Stomach (tissue), 8 donors: ENCODE measurements at regions not wholly inside any gene's neighbourhood (a gene's known extent, or its start where the extent isn't known, plus 50 kb on each side); places are given as distances from the start of the nearest gene placed in this dataset.

Experiments used
- DNase-seq, 2 donors: peaks; one replicate each; pipeline versions ENCODE4 v3.0.0 to v3.0.0-alpha.2; 2013 to 2019
- H3K27ac ChIP-seq, 5 donors: fragments of 200-600 bp in 4 of 5; sonication (generic) in 4 of 5; one replicate each; pipeline ENCODE4 v1.5.1; 2013 to 2019; ENCODE audit warnings: mild to moderate bottlenecking in 1 of 5, moderate library complexity in 1 of 5
- H3K27me3 ChIP-seq, 3 donors: fragments of 200-600 bp; sonication (generic); one replicate each; pipeline ENCODE4 v1.5.1; 2017 to 2019; ENCODE audit warnings: mixed run types in 1 of 3
- H3K36me3 ChIP-seq, 4 donors: fragments of 200-600 bp; sonication (generic); 1 replicate in 3 of 4; 2 replicates in 1 of 4; pipeline ENCODE4 v1.5.1; 2016 to 2019
- H3K4me1 ChIP-seq, 4 donors: fragments of 200-600 bp; sonication (generic); one replicate each; pipeline ENCODE4 v1.5.1; 2016 to 2019
- H3K4me3 ChIP-seq, 4 donors: fragments of 200-600 bp; sonication (generic) in 3 of 4; one replicate each; pipeline ENCODE4 v1.5.1; 2016 to 2019; ENCODE audit warnings: mild to moderate bottlenecking in 1 of 4
- H3K9me3 ChIP-seq, 4 donors: fragments of 200-600 bp; sonication (generic); one replicate each; pipeline ENCODE4 v1.5.1; 2016 to 2019
- EP300 ChIP-seq: sonication (generic); formaldehyde crosslinking; IDR thresholded peaks from one replicate; pipeline ENCODE4 v1.6.1; 2017; ENCODE audit warnings: antibody characterized with exemption
- POLR2A ChIP-seq, 4 donors: fragments of 450-650 bp; IDR thresholded peaks; one replicate each; pipeline ENCODE4 v1.6.1; 2016; ENCODE audit warnings: antibody characterized with exemption in 4 of 4, control low read depth in 2 of 4, mild to moderate bottlenecking in 1 of 4, moderate library complexity in 1 of 4
- POLR2AphosphoS5 ChIP-seq, 3 donors: sonication (generic); formaldehyde crosslinking; IDR thresholded peaks; one replicate each; pipeline ENCODE4 v1.6.1; 2016; ENCODE audit warnings: antibody characterized with exemption in 3 of 3
- whole genome bisulfite sequencing, 5 donors: extraction: QIAGEN DNeasy Blood & Tissue Kit in 3 of 5; methylation state at CpG; one replicate each; pipeline versions ENCODE4 v1.1.5 to v1.1.7; 2013 to 2018; 5-methylcytosine and 5-hydroxymethylcytosine counted together
- intact Hi-C: fragments of 100-400 bp; cut with DNase I; formaldehyde crosslinking; loops from one replicate; pipeline ENCODE4 v1.15.1; 2023; ENCODE audit warnings: low total_unique reads
- TF ChIP-seq, protein P1 (sequence below), 7 experiments: fragments of 450-650 bp in 4 of 7; fragments of 200-600 bp in 3 of 7; sonication (generic) in 3 of 7; IDR thresholded peaks; one replicate each; pipeline ENCODE4 v1.5.1; 2016 to 2019; ENCODE audit warnings: antibody characterized with exemption in 7 of 7, control low read depth in 2 of 7, mild to moderate bottlenecking in 1 of 7
- donor health status: healthy with polysubstance abuse.
- donor health status: Bipolar disorder and iron deficiency.
- donor health status: healthy.

DNA sequence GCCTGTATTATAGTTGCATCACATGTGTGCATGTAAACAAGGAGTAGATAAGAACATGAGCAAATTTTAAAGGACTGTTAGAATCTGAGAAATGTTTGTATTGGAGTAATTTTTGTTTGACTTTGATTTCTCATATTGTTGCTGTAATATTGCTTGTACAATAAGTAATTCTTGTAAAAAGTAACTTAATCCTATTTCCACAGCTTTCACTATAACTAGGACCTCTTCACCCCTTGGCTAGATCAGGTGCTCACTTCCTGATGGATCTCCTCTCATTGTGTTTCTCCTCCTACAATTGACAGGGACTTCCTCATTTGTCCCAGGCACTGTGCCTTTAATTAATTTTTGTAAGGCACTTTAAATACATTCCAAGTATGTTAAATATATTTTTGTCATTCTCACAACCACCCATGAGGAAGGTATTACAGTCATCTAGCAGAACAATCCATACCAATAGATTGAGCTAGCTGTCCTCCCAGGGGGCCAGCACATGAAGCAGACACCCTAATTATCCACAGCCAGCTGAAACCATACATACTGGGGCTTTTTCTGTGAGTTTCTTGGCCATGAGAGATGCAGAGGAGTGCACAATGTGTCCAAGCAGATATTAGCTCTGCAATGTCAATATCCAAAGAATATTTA lies 359.5 kb upstream of the ACVR2A start:
- Histone ChIP-seq H3K9me3 (no peaks in the 10 kb centered on the region), H3K4me3 (no peak overlapping the region), H3K4me1 (no peaks in the 10 kb centered on the region), H3K36me3 (no peaks in the 10 kb centered on the region), H3K27ac (no peak overlapping the region), H3K27me3 (no peaks in the 10 kb centered on the region)
- TF ChIP-seq POLR2A (IDR thresholded peaks at IDR 0.05) (no peak), EP300 (no peak), POLR2AphosphoS5 (IDR thresholded peaks at IDR 0.05) (no peak)
- TF ChIP-seq, protein P1, sequence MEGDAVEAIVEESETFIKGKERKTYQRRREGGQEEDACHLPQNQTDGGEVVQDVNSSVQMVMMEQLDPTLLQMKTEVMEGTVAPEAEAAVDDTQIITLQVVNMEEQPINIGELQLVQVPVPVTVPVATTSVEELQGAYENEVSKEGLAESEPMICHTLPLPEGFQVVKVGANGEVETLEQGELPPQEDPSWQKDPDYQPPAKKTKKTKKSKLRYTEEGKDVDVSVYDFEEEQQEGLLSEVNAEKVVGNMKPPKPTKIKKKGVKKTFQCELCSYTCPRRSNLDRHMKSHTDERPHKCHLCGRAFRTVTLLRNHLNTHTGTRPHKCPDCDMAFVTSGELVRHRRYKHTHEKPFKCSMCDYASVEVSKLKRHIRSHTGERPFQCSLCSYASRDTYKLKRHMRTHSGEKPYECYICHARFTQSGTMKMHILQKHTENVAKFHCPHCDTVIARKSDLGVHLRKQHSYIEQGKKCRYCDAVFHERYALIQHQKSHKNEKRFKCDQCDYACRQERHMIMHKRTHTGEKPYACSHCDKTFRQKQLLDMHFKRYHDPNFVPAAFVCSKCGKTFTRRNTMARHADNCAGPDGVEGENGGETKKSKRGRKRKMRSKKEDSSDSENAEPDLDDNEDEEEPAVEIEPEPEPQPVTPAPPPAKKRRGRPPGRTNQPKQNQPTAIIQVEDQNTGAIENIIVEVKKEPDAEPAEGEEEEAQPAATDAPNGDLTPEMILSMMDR (IDR thresholded peaks at IDR 0.05) = no peak
- intact Hi-C loops = no loop called here
- DNase-seq = no peak

DNA sequence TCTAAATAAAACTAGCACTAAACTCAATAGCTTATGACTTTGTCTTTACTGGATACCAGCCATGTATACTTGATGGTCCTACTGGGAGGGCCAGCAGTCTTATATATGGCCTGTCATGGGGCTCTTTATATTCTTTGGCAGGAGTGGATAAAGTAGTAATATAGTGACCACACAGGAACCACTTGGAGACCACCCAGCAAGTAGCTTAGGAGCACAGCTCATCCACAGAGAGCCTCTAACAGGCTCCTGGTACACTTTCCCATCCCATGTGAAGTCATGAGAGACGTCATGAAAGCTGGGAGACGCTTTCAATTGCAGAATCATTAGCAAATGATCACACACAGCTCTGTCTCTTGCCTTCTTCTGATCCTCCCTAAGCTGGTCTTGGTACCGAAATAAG lies 360.9 kb upstream of the ACVR2A start:
- DNase-seq = no peak
- 59 to 79% (median 62%) methylated on average over 3 of the region's 3 CpGs for WGBS, 5 donors
- Histone ChIP-seq H3K9me3 (no peaks in the 10 kb centered on the region), H3K27me3 (no peaks in the 10 kb centered on the region), H3K27ac (no peak overlapping the region), H3K36me3 (no peaks in the 10 kb centered on the region), H3K4me3 (no peak overlapping the region), H3K4me1 (no peaks in the 10 kb centered on the region)
- TF ChIP-seq POLR2AphosphoS5 (IDR thresholded peaks at IDR 0.05) = no peak
- TF ChIP-seq, protein P1 (IDR thresholded peaks at IDR 0.05) = no peak
- no peak for TF ChIP-seq EP300
- TF ChIP-seq POLR2A (IDR thresholded peaks at IDR 0.05) = no peak
- intact Hi-C loops = no loop called here

DNA sequence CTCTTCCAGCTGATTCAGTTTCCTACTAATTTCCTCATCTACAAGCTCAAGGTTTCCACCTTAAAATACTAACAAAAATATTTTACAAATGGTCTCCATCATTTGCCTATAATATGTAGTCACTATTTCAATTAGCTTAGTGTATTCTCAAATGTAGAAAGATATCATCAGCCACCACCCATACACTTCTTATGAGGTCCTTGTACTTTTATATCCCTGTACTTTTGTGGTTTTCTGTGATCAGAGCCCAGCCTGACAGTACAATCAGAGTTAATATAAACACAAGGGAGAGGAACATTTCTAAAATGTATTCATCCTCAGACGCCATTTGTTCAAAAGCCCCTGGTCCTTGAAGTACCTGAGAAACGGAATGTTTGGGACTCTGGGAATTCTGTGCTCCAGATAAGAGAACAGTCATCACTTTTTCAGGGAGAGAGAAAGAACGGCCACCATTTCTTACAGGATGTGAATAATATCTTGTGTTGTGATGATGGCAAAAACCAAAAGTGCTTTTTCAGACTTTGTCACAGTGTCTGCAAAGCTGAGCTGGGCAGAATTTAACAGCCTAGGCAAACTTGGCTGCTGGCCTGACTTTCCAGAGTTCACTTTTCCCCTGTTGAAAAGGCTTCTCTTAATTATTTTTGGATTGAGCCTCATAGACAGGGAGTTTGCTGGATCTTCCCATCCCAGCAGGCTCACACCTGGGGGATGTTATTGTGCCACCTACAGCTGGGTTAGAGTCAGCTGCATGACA lies 361.7 kb upstream of the ACVR2A start:
- no peaks in the 10 kb centered on the region for H3K27me3 ChIP-seq
- H3K9me3 ChIP-seq = no peaks in the 10 kb centered on the region
- no peaks in the 10 kb centered on the region for H3K36me3 ChIP-seq
- DNase-seq = no peak
- H3K4me1 ChIP-seq = no peaks in the 10 kb centered on the region
- no peak overlapping the region for H3K4me3 ChIP-seq
- no peak overlapping the region for H3K27ac ChIP-seq
- intact Hi-C loops = no loop called here
- TF ChIP-seq EP300 = no peak
- TF ChIP-seq, protein P1 (IDR thresholded peaks at IDR 0.05) = no peak
- no peak for TF ChIP-seq POLR2A (IDR thresholded peaks at IDR 0.05)
- TF ChIP-seq POLR2AphosphoS5 (IDR thresholded peaks at IDR 0.05) = no peak
- WGBS, 5 donors = 62 to 84% (median 72%) methylated on average over 3 of the region's 3 CpGs

DNA sequence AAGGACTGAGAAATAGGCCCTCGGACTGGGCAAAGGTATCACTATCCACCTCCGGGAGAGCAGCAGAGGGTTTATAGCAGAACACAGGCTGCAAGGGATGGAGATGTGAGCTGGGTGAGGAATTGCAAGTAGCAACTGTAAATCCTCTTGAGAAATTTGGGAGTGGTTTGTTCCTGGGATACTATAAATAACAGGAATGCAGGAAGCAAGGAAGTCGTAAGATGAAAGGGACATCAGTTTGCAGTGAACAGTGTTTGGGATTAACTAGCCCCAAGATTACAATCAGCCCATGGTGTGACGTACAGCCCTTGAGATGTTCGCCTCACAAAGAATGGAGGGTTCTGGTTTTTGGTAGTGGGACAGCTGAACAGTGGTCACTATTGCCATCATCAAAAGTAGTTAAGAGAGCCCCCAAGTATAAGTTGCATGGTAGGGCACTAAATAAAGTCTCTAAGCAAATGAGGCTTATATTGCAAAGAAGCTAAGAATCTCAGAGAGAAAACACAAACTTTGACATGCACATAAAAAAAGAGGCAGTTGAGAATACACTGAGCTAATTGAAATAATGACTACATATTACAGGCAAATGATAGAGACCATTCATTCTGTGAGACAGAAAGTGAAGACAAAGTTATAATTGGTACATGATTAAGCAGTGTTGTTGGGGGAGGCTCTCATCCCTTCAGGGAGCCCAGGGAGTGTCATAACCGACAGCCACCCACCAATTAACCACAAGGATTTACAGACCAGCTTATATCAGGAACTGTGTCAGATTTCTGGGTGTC lies 362.5 kb upstream of the ACVR2A start:
- Histone ChIP-seq H3K27me3 (no peaks in the 10 kb centered on the region), H3K27ac (no peak overlapping the region), H3K9me3 (no peaks in the 10 kb centered on the region), H3K36me3 (no peaks in the 10 kb centered on the region), H3K4me1 (no peaks in the 10 kb centered on the region), H3K4me3 (no peak overlapping the region)
- intact Hi-C loops = no loop called here
- 76 to 84% (median 81%) methylated on average over 6 of the region's 6 CpGs for WGBS, 5 donors
- DNase-seq = no peak
- TF ChIP-seq, protein P1 (IDR thresholded peaks at IDR 0.05) = no peak
- no peak for TF ChIP-seq EP300
- TF ChIP-seq POLR2AphosphoS5 (IDR thresholded peaks at IDR 0.05) = no peak
- TF ChIP-seq POLR2A (IDR thresholded peaks at IDR 0.05) = no peak
